Upper lobe of left lung (tissue), 6 donors: ENCODE measurements at regions not wholly inside any gene's neighbourhood (a gene's known extent, or its start where the extent isn't known, plus 50 kb on each side); places are given as distances from the start of the nearest gene placed in this dataset.

Source experiments
- ATAC-seq, 2 donors: fragments of 200-7000 bp; cut with Tn5 transposase; one replicate each; pipeline ENCODE4 v1.9.1; 2022; ENCODE audit warnings: mild to moderate bottlenecking in 2 of 2, moderate library complexity in 2 of 2; ENCODE audit not compliant: low FRiP score in 2 of 2
- DNase-seq, 2 donors: peaks; one replicate each; pipeline ENCODE4 v3.0.0-alpha.2; 2019 to 2020
- H3K27ac ChIP-seq, 4 donors: fragments of 200-600 bp; sonication (generic); one replicate each; pipeline ENCODE4 v1.5.1; 2016 to 2019
- H3K27me3 ChIP-seq, 4 donors: fragments of 200-600 bp; sonication (generic); one replicate each; pipeline ENCODE4 v1.5.1; 2017 to 2019
- H3K36me3 ChIP-seq, 4 donors: fragments of 200-600 bp; sonication (generic); one replicate each; pipeline ENCODE4 v1.5.1; 2016 to 2019
- H3K4me1 ChIP-seq, 4 donors: fragments of 200-600 bp; sonication (generic); one replicate each; pipeline ENCODE4 v1.5.1; 2018 to 2019
- H3K4me3 ChIP-seq, 4 donors: fragments of 200-600 bp; sonication (generic); one replicate each; pipeline ENCODE4 v1.5.1; 2017 to 2019; ENCODE audit warnings: mild to moderate bottlenecking in 2 of 4, moderate library complexity in 1 of 4
- H3K9me3 ChIP-seq, 4 donors: fragments of 200-600 bp; sonication (generic); one replicate each; pipeline ENCODE4 v1.5.1; 2018 to 2019
- EP300 ChIP-seq, 4 donors: sonication (generic); formaldehyde crosslinking; IDR thresholded peaks; one replicate each; pipeline ENCODE4 v1.5.1; 2017; ENCODE audit warnings: antibody characterized with exemption in 4 of 4, control low read depth in 2 of 4
- POLR2A ChIP-seq, 4 donors: fragments of 450-650 bp; IDR thresholded peaks; one replicate each; pipeline ENCODE4 v1.5.1; 2016 to 2017; ENCODE audit warnings: antibody characterized with exemption in 4 of 4, mild to moderate bottlenecking in 2 of 4
- POLR2AphosphoS5 ChIP-seq, 2 donors: sonication (generic); formaldehyde crosslinking; IDR thresholded peaks; one replicate each; pipeline ENCODE4 v1.5.1; 2017; ENCODE audit warnings: antibody characterized with exemption in 2 of 2
- WGBS, 2 donors: methylation state at CpG; one replicate each; pipeline ENCODE4 v1.1.5; 2017 to 2018; 5-methylcytosine and 5-hydroxymethylcytosine counted together
- TF ChIP-seq, protein P1 (sequence below), 6 experiments: fragments of 450-650 bp in 4 of 6; fragments of 200-600 bp in 2 of 6; sonication (generic) in 2 of 6; IDR thresholded peaks; one replicate each; pipeline ENCODE4 v1.5.1; 2016 to 2019; ENCODE audit warnings: antibody characterized with exemption in 6 of 6
- donor health status: DM: no; HTN: no; CAD: no; lungs with moderate emphysema.
- donor health status: DM: no; HTN: yes; CAD: no; lungs with severe emphysema.

DNA sequence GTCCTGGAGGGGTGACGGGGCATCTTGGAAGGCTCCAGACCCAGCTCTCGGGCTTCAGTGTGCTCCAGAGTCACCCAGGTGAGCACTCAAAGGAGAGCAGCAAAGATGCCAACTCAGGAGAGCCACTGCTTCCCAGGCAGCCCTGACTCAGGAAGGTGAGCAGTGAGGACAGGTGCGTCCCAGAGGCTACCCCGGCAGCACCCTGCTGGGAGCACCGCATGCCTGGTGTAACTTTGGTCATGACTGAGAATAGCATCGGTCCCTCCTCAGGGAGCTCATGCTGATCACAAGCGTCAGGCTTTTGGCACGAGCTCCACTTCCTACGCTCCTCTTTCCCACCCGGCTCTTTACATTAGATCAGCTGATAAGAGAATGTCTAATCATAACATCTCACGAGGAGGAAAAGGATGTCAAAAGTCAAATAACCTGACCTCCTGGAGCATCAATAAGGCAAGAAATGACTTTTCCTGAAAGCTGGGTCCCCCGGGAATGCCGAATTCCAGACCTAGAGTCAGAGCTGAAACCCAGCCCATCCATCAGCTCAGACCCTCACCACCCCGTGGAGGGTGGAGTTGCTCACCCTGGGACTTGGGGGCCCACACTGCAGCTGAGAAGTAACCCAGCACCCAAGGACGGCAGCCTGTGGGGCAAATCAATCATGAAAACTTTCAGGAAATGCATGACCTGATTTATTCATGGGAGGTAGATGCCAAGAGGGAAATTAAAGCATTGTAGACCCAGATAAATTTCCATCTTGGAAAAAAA lies 248.8 kb downstream of the ACKR3 start:
- H3K4me1 ChIP-seq: no peaks in the 10 kb centered on the region
- H3K9me3 ChIP-seq: peaks cover 0 to 6% (median 2%) of the 10 kb centered on the region in 4 donors
- H3K27me3 ChIP-seq: no peaks in the 10 kb centered on the region
- DNase-seq (peak in 1 of 2 donors; percentile 23), ATAC-seq (no peak)
- H3K4me3 ChIP-seq: no peak overlapping the region
- TF ChIP-seq, protein P1, sequence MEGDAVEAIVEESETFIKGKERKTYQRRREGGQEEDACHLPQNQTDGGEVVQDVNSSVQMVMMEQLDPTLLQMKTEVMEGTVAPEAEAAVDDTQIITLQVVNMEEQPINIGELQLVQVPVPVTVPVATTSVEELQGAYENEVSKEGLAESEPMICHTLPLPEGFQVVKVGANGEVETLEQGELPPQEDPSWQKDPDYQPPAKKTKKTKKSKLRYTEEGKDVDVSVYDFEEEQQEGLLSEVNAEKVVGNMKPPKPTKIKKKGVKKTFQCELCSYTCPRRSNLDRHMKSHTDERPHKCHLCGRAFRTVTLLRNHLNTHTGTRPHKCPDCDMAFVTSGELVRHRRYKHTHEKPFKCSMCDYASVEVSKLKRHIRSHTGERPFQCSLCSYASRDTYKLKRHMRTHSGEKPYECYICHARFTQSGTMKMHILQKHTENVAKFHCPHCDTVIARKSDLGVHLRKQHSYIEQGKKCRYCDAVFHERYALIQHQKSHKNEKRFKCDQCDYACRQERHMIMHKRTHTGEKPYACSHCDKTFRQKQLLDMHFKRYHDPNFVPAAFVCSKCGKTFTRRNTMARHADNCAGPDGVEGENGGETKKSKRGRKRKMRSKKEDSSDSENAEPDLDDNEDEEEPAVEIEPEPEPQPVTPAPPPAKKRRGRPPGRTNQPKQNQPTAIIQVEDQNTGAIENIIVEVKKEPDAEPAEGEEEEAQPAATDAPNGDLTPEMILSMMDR (IDR thresholded peaks at IDR 0.05): no peak
- TF ChIP-seq POLR2A (IDR thresholded peaks at IDR 0.05): no peak
- 49 to 57% methylated on average over 9 to 15 of the region's 15 CpGs for WGBS, 2 donors
- H3K36me3 ChIP-seq: no peaks in the 10 kb centered on the region
- H3K27ac ChIP-seq: no peak overlapping the region

DNA sequence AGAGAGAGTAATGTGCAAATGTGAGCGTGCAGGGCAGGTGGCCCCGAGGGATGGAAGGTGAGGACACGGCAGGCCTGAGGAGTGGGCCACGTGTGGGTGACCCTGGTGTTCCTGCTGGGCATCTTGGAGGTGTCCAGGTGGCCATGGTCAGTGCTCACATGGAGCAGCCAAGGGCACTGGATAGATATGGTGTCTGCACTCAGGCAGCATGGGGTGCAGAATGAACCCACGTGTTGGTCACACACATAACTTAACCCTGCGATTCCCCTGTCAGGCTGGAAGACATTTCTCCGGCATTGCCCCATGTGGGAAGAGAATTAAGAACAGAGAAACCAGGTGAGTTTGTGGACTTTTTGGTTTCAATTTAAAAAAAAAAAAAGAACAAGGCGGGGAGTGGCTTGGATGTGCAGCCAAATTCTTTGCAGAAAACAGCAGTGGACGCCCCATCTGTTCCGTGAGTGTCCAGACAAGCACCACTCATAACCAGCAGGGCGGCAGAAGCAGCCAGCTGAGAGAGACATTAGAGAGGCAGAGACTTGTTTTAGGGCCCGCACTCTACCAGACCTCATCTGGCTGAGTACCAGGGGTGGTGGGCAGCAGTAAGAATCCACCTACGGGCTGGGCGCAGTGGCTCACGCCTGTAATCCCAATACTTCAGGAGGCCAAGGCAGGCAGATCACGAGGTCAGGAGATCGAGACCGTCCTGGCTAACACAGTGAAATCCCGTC lies 249.8 kb downstream of the ACKR3 start:
- H3K36me3 ChIP-seq: no peaks in the 10 kb centered on the region
- no peak overlapping the region for H3K27ac ChIP-seq
- H3K9me3 ChIP-seq: peaks cover 0 to 6% (median 2%) of the 10 kb centered on the region in 4 donors
- peaks cover 0 to 7% (median 0%) of the 10 kb centered on the region in 4 donors for H3K4me1 ChIP-seq
- 85 to 89% methylated on average over 19 of the region's 19 CpGs for WGBS, 2 donors
- TF ChIP-seq, protein P1 (IDR thresholded peaks at IDR 0.05): no peak
- TF ChIP-seq POLR2AphosphoS5 (IDR thresholded peaks at IDR 0.05) (no peak), POLR2A (IDR thresholded peaks at IDR 0.05) (no peak), EP300 (IDR thresholded peaks at IDR 0.05) (no peak)
- H3K4me3 ChIP-seq: no peak overlapping the region
- H3K27me3 ChIP-seq: no peaks in the 10 kb centered on the region
- ATAC-seq (peak in 1 of 2 donors; percentile 9), DNase-seq (peak in 1 of 2 donors; percentile 23)

DNA sequence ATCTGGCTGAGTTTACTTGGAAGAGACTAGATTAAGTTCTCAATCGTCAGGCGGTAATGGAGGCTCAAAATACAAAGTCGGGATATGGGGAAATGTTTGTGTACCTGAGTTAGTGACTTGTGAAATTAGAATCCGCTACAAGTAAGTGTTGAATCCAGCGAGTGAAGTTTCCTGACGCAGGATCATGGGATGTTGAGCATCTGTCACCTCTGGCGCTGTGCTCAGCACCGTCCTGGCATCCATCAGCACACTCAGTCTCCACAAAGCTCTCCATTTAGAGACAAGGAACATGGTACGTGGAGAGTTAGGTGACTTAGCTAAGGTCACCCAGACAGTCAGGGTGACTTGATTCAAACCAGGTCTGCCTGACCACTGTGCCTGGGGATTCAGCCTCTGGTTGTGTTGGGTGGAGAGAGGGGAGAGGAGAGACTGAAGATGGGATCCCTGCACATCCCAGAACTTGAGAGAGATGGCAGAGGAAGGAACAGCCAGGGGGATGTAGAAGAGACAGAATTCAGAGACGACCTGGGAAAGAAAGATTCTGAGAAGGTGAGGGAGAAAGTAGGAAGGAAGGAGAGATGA lies 251.2 kb downstream of the ACKR3 start:
- 88 to 92% methylated on average over 10 of the region's 10 CpGs for WGBS, 2 donors
- H3K4me1 ChIP-seq: peaks cover 0 to 14% (median 0%) of the 10 kb centered on the region in 4 donors
- H3K9me3 ChIP-seq: peaks cover 0 to 6% (median 2%) of the 10 kb centered on the region in 4 donors
- no peak for TF ChIP-seq POLR2A (IDR thresholded peaks at IDR 0.05)
- TF ChIP-seq, protein P1 (IDR thresholded peaks at IDR 0.05): no peak
- TF ChIP-seq POLR2AphosphoS5 (IDR thresholded peaks at IDR 0.05): no peak
- no peak for TF ChIP-seq EP300 (IDR thresholded peaks at IDR 0.05)
- no peaks in the 10 kb centered on the region for H3K27me3 ChIP-seq
- no peak overlapping the region for H3K27ac ChIP-seq
- no peak overlapping the region for H3K4me3 ChIP-seq
- no peaks in the 10 kb centered on the region for H3K36me3 ChIP-seq
- no peak for ATAC-seq
- DNase-seq: no peak

DNA sequence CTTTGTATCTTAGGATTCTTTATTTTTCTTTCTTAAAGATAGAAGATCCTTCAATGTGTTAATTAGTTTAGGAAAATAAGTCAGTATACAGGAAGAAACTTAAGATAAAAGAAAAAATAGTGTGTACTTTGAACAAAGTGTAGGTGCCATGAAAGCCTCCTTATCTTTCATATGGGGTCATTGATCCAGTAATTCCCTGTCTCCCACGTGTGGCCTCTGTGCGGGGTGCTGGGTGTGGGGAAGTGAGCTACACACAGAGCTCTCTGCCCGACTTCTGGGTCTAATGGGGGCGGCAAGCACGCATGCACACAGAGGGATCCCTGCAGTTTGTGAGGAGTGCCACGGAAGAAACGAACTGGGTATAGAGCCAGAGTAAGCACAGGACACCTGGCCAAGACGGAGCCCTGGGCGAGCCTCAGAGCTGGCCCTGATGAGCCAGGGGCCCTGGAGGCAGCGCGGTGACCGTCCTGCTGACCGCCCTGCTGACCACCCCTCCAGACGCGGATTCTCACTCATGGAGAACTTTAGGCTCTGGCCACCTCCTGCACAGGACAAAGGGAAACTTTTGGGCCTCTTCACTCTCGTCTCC lies 253.5 kb downstream of the ACKR3 start:
- ATAC-seq: no peak
- TF ChIP-seq POLR2A (IDR thresholded peaks at IDR 0.05): no peak
- TF ChIP-seq POLR2AphosphoS5 (IDR thresholded peaks at IDR 0.05): no peak
- TF ChIP-seq EP300 (IDR thresholded peaks at IDR 0.05): no peak
- TF ChIP-seq, protein P1 (IDR thresholded peaks at IDR 0.05): no peak
- H3K4me1 ChIP-seq: peaks cover 0 to 14% (median 0%) of the 10 kb centered on the region in 4 donors
- DNase-seq: peak in 1 of 2 donors; percentile 59
- no peak overlapping the region for H3K27ac ChIP-seq
- H3K27me3 ChIP-seq: no peaks in the 10 kb centered on the region
- no peak overlapping the region for H3K4me3 ChIP-seq
- H3K9me3 ChIP-seq: peaks cover 0 to 6% (median 2%) of the 10 kb centered on the region in 4 donors
- no peaks in the 10 kb centered on the region for H3K36me3 ChIP-seq
- WGBS, 2 donors: 91 to 95% methylated on average over 16 of the region's 16 CpGs
